B cell (primary cell): ENCODE measurements at regions not wholly inside any gene's neighbourhood (a gene's known extent, or its start where the extent isn't known, plus 50 kb on each side); places are given as distances from the start of the nearest gene placed in this dataset.

Source experiments
- EZH2 ChIP-seq: IDR thresholded peaks from 2 replicates; pipeline ENCODE4 v1.6.1; 2012; ENCODE audit warnings: borderline replicate concordance, low read depth, mild to moderate bottlenecking, moderate library complexity, low read length; ENCODE audit not compliant: insufficient read depth, poor library complexity, severe bottlenecking
- TF ChIP-seq, protein P1 (sequence below): fragments of 200-600 bp; IDR thresholded peaks from one replicate; pipeline ENCODE4 v1.8.0; 2022; ENCODE audit warnings: antibody characterized with exemption, mild to moderate bottlenecking

DNA sequence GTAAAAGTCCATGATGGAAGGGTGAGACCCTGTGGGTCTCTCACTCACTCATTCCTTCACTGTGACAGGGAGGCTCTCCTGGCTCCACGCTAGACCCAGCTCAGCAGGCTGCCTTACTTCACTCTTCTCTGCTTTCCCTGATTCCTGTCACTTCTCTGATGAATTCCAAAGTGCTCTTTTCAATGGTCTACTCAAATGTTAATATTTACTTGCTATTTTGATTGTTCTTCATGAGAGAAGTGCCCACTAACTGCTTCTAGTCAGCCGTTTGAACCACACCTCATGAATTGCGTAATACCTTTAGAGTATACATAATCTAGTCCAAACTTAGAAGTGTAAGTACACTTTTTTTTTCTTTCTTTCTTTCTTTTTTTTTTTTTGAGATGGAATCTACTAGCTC is 1350.2 kb upstream of the RAG2 start:
- TF ChIP-seq, protein P1, sequence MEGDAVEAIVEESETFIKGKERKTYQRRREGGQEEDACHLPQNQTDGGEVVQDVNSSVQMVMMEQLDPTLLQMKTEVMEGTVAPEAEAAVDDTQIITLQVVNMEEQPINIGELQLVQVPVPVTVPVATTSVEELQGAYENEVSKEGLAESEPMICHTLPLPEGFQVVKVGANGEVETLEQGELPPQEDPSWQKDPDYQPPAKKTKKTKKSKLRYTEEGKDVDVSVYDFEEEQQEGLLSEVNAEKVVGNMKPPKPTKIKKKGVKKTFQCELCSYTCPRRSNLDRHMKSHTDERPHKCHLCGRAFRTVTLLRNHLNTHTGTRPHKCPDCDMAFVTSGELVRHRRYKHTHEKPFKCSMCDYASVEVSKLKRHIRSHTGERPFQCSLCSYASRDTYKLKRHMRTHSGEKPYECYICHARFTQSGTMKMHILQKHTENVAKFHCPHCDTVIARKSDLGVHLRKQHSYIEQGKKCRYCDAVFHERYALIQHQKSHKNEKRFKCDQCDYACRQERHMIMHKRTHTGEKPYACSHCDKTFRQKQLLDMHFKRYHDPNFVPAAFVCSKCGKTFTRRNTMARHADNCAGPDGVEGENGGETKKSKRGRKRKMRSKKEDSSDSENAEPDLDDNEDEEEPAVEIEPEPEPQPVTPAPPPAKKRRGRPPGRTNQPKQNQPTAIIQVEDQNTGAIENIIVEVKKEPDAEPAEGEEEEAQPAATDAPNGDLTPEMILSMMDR = no peak
- no peak for TF ChIP-seq EZH2
